Astrocyte of the spinal cord (primary cell): ENCODE measurements at regions not wholly inside any gene's neighbourhood (a gene's known extent, or its start where the extent isn't known, plus 50 kb on each side); places are given as distances from the start of the nearest gene placed in this dataset.
"Not testable (repeated sequence)": the region's sequence is repeated elsewhere in the genome, so short reads cannot be mapped to it uniquely, and the experiment has no call there.

Source experiments
- DNase-seq: peaks from one replicate; pipeline ENCODE4 v3.0.0; 2011; ENCODE audit warnings: low read depth, low spot score
- H3K4me3 ChIP-seq: 2 replicates; pipeline ENCODE4 v1.5.1; 2011; ENCODE audit warnings: low read depth, mild to moderate bottlenecking, low read length, moderate library complexity
- in situ Hi-C: cut with HindIII; loops from 2 replicates; pipeline ENCODE4 v1.10.0; 2017; ENCODE audit warnings: low sequenced_read_pairs
- TF ChIP-seq, protein P1 (sequence below): IDR thresholded peaks from 2 replicates; pipeline ENCODE4 v1.5.1; 2012; ENCODE audit warnings: low read depth, mild to moderate bottlenecking, low read length, inconsistent platforms

DNA sequence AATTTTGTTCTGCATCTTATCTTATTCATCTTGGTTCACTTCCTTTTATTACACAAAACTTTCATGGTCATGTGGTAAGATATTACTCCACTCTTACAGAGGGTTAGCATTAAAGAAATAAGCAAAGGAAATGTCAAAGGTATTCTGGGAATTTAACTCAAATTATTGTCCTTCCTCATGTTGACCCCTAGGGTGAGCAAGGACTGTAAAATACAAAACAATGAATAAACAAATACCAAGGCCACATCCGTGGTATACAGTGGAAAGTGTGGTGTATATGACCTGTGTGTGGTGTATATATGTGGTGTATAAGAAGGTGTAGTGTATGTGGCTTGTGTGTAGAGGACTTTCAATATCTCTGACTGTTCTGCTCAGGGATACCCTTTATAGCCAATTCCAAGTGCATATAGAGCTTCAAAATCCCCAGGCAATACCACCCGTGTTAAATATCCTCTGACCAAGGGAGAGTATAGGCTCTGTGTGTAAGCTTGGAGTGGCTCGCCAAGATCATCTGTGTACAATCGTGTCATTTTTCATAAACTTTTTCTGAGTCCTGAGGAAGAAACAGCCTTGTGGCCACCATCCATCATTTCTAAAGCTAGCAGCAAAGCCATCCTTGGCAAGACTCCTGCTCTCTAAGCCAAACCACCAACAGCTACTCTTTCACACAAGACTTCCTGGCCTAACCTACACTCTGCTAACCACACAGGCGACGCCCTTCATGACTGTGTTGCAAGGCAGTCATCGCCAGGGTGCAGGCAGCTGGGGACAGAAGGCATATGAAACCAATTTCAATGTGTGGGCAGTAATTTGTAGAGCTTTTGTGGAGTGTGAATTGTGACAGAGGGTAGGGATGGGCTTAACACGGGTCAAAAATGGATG, 548.0 kb downstream of the ETS1 start:
- no peak overlapping the region for H3K4me3 ChIP-seq
- peak; percentile 90 for DNase-seq

DNA sequence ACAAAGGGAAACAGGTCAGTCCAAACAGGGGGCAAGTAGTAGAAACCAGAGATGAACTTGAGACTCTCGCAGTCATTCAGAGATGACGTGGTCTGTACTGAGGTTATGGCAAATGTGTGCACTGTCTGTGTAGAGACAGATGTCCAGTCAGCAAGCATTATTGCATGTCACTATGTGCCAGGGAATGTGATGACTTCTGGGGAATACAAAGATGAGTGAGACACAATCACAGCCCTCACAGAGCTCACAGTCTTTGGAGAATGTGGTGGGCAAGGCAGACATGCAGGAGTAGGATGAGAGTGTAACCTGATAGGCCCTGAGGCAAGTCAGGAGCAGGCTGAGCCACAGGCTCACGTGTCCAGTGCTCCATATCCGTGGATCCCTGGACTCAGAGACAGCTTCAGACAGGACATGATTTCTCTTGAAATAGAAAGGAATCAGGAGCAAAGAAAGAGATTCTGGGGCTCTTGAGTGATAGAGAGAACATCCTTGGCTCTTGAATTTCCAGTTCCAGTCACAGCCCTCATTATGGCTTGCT, 550.7 kb downstream of the ETS1 start:
- TF ChIP-seq, protein P1, sequence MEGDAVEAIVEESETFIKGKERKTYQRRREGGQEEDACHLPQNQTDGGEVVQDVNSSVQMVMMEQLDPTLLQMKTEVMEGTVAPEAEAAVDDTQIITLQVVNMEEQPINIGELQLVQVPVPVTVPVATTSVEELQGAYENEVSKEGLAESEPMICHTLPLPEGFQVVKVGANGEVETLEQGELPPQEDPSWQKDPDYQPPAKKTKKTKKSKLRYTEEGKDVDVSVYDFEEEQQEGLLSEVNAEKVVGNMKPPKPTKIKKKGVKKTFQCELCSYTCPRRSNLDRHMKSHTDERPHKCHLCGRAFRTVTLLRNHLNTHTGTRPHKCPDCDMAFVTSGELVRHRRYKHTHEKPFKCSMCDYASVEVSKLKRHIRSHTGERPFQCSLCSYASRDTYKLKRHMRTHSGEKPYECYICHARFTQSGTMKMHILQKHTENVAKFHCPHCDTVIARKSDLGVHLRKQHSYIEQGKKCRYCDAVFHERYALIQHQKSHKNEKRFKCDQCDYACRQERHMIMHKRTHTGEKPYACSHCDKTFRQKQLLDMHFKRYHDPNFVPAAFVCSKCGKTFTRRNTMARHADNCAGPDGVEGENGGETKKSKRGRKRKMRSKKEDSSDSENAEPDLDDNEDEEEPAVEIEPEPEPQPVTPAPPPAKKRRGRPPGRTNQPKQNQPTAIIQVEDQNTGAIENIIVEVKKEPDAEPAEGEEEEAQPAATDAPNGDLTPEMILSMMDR, result no peak
- no peak overlapping the region for H3K4me3 ChIP-seq
- no peak for DNase-seq
- in situ Hi-C loops, result no loop called here

More for the DNA sequence above, 548.0 kb downstream of the ETS1 start:
- TF ChIP-seq, protein P1, result peak; percentile 10
- in situ Hi-C loops, result no loop called here

DNA sequence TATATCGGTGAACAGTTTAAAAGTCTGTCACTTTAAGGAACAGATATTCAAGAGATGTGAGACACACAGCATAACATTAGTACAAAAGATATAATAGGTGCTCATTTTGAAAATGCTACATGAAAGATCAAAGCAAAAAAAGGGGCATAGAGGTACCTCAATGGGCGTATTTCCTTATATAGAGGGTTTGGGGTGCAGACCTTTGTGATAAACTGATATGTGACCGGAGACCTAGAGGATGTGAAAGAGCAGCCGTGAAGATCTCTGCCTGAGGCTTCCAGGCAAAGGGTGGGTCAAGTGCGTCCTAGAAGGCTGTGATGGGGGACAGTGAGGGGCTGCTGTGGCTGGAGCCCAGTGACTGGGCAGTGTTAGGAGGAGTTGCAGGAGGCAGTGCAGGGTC, 551.4 kb downstream of the ETS1 start:
- no peak overlapping the region for H3K4me3 ChIP-seq
- TF ChIP-seq, protein P1, result no peak
- in situ Hi-C loops, result no loop called here
- no peak for DNase-seq

DNA sequence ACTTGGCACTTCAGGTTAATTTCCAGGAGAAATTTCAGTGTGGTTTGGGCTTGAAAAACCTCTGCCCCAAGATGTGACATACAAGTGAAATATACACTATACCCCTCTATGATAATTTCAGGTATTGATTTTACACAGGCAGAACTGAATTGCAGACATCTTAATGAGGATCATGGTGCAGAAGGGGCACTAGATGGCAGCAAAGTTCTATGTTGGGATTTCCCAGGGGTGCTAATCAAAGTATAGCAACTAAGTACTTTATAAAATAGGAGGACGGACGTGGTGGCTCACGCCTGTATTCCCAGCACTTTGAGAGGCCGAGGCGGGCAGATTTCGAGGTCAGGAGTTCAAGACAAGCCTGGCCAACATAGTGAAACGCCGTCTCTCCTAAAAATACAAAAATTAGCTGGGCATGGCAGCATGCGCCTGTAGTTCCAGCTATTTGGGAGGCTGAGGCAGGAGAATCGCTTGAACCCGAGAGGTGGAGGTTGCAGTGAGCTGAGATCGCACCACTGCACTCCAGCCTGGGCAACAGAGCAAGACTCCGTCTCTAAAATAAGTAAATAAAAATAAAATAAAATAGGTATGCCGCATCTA, 555.7 kb downstream of the ETS1 start:
- DNase-seq, result peak; percentile 77
- in situ Hi-C loops, H3K4me3 ChIP-seq: not testable (repeated sequence)
- TF ChIP-seq, protein P1, result peak; percentile 81

DNA sequence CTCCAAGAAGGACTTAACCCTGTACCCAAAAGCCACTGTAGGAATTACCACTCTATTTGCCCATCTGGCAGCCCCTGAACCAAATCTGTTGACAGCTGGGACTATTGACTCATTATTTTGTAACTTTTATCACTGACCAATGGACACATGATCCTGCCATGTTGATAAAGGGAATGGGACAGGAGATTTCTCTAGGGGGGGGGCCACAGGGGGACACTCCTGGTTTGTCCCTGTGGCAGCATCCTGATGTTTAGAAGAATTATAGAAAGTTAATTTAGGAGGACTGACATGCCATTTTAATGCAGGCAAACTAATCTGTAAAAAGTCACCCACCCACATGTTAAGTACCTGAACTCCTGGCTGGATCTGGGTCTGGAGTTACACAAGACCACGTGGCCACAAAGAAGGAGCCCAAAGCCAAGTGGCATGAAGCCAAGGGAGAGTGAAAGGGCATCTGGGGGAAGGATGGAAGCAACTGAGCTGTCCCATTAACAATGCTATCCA, 558.1 kb downstream of the ETS1 start:
- no peak overlapping the region for H3K4me3 ChIP-seq
- in situ Hi-C loops, result no loop called here
- DNase-seq, result no peak
- TF ChIP-seq, protein P1, result no peak

DNA sequence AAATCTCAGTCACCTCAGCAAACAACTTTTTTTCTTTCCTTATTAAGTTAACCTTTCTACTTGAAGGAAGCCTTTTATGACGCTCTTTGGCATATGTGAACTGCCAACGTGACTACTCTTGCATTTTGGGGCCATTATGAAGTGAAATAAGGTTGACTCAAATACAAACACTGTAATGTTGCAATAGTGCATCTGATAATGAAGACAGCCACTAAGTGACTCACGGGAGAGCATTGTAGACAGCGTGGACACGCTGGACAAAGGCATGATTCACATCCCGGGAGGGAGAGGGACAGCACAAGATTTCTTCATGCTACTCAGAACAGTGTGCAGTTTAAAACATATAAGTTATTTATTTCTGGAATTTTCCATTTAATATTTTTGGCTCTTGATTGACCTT, 560.8 kb downstream of the ETS1 start:
- in situ Hi-C loops, result no loop called here
- TF ChIP-seq, protein P1, result no peak
- H3K4me3 ChIP-seq, result no peak overlapping the region
- peak; percentile 89 for DNase-seq
